Thyroid gland (tissue), 4 donors: ENCODE measurements at regions not wholly inside any gene's neighbourhood (a gene's known extent, or its start where the extent isn't known, plus 50 kb on each side); places are given as distances from the start of the nearest gene placed in this dataset.

Experiments used
- DNase-seq, 2 donors: peaks; one replicate each; pipeline ENCODE4 v3.0.0-alpha.2; 2019
- H3K27ac ChIP-seq, 3 donors: fragments of 200-600 bp; sonication (generic); 1 replicate in 2 of 3; 2 replicates in 1 of 3; pipeline ENCODE4 v1.5.1; 2016 to 2019; ENCODE audit warnings: mild to moderate bottlenecking in 1 of 3, moderate library complexity in 1 of 3
- H3K27me3 ChIP-seq: fragments of 200-600 bp; sonication (generic); one replicate; pipeline ENCODE4 v1.5.1; 2019
- H3K36me3 ChIP-seq, 2 donors: fragments of 200-600 bp; sonication (generic); one replicate each; pipeline ENCODE4 v1.5.1; 2016 to 2019
- H3K4me1 ChIP-seq, 2 donors: fragments of 200-600 bp; sonication (generic); one replicate each; pipeline ENCODE4 v1.5.1; 2017 to 2019
- H3K4me3 ChIP-seq, 3 donors: fragments of 200-600 bp; sonication (generic); replicated peaks in 1 of 3; 1 replicate in 2 of 3; 2 replicates in 1 of 3; pipeline ENCODE4 v1.5.1; 2016; ENCODE audit warnings: mild to moderate bottlenecking in 1 of 3
- H3K9me3 ChIP-seq: fragments of 200-600 bp; sonication (generic); one replicate; pipeline ENCODE4 v1.5.1; 2017
- CTCF ChIP-seq, 6 experiments: fragments of 200-600 bp in 3 of 6; fragments of 450-650 bp in 3 of 6; sonication (generic) in 3 of 6; IDR thresholded peaks; one replicate each; pipeline ENCODE4 v1.5.1; 2016 to 2019; ENCODE audit warnings: antibody characterized with exemption in 6 of 6, mild to moderate bottlenecking in 2 of 6, inconsistent platforms in 1 of 6, moderate library complexity in 1 of 6
- POLR2A ChIP-seq, 2 donors: fragments of 450-650 bp; IDR thresholded peaks; one replicate each; pipeline ENCODE4 v1.6.1; 2017; ENCODE audit warnings: antibody characterized with exemption in 2 of 2, mild to moderate bottlenecking in 2 of 2, moderate library complexity in 1 of 2
- WGBS, 2 donors: methylation state at CpG; one replicate each; pipeline ENCODE4 v1.1.5; 2017; 5-methylcytosine and 5-hydroxymethylcytosine counted together
- intact Hi-C: fragments of 100-400 bp; cut with DNase I; formaldehyde crosslinking; loops from one replicate; pipeline ENCODE4 v1.15.1; 2023

- intact Hi-C loops, result no loop called here
- 79 to 85% methylated on average over 4 of the region's 4 CpGs for WGBS, 2 donors
- TF ChIP-seq POLR2A (IDR thresholded peaks at IDR 0.05), result no peak
- no peak for TF ChIP-seq CTCF (IDR thresholded peaks at IDR 0.05)
- DNase-seq, result no peak
- Histone ChIP-seq H3K4me3 (no peak overlapping the region), H3K36me3 (no peaks in the 10 kb centered on the region), H3K27ac (no peak overlapping the region), H3K9me3 (no peaks in the 10 kb centered on the region), H3K4me1 (no peaks in the 10 kb centered on the region), H3K27me3 (no peaks in the 10 kb centered on the region)
Measured at GRCh38 chr9:89718651-89719050, 113.8 kb downstream of the GADD45G start.

GRCh38 chr9:89719202-89719601 is 114.4 kb downstream of the GADD45G start:
- H3K4me1 ChIP-seq, result no peaks in the 10 kb centered on the region
- WGBS, 2 donors, result 93 to 96% methylated on average over 4 of the region's 4 CpGs
- TF ChIP-seq CTCF (IDR thresholded peaks at IDR 0.05) (no peak), POLR2A (IDR thresholded peaks at IDR 0.05) (no peak)
- H3K27me3 ChIP-seq, result no peaks in the 10 kb centered on the region
- H3K9me3 ChIP-seq, result no peaks in the 10 kb centered on the region
- no peaks in the 10 kb centered on the region for H3K36me3 ChIP-seq
- intact Hi-C loops, result no loop called here
- no peak for DNase-seq
- no peak overlapping the region for H3K4me3 ChIP-seq
- H3K27ac ChIP-seq, result no peak overlapping the region

DNA sequence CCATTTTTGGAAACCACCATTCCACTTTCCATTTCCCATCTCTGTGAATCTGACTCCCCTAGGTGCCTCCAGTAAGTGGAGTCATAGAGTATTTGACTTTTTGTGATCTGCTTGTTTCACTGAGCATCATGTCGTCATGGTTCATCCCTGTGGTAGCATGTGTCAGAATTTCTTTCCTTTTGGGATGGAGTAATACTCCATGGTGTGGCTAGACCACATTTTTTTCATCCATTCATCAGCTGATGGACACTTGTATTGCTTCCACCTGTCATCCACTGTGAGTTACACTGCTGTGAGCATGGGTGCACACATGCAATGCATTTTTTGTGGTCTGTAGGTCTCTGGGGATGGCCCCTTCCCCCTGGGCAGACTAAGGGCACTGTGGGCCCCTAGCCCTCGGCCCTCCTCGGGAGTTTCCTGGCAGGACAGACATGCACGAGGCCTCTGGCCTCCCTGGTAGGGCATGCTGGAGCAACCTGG is 115.9 kb downstream of the GADD45G start:
- TF ChIP-seq POLR2A (IDR thresholded peaks at IDR 0.05) (no peak), CTCF (IDR thresholded peaks at IDR 0.05) (no peak)
- no peak for DNase-seq
- no peaks in the 10 kb centered on the region for H3K36me3 ChIP-seq
- H3K9me3 ChIP-seq, result no peaks in the 10 kb centered on the region
- H3K4me3 ChIP-seq, result no peak overlapping the region
- H3K4me1 ChIP-seq, result no peaks in the 10 kb centered on the region
- H3K27me3 ChIP-seq, result no peaks in the 10 kb centered on the region
- 70 to 79% methylated on average over 4 of the region's 4 CpGs for WGBS, 2 donors
- H3K27ac ChIP-seq, result no peak overlapping the region
- intact Hi-C loops, result no loop called here

DNA sequence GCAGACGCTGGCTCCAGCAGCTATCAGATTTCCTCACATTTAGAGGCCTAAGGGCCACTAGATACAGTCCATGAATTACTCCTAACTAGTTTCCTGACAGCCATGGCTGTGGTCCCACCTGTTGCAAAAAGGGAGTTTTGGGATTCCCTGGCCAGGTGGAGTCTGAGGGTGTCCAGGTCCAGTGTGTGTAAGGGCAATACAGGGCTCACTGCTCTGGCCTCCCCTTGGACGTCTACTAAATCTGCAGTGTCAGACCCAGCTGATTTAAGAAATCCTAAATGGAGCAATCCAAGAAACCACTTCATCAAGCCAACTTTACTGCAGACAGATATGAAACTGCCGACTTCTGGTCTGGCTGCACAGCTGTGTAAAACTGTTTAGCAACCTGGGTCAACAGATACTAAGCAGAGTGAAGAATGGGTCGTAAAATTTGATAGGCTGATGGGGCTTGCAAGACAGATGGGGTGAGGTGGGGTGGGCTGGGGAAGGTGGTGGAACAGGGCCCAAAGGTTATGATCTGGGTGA is 116.4 kb downstream of the GADD45G start:
- Histone ChIP-seq H3K4me1 (no peaks in the 10 kb centered on the region), H3K36me3 (no peaks in the 10 kb centered on the region), H3K4me3 (no peak overlapping the region), H3K27me3 (no peaks in the 10 kb centered on the region), H3K9me3 (no peaks in the 10 kb centered on the region), H3K27ac (no peak overlapping the region)
- TF ChIP-seq CTCF (IDR thresholded peaks at IDR 0.05) (no peak), POLR2A (IDR thresholded peaks at IDR 0.05) (no peak)
- intact Hi-C loops, result no loop called here
- DNase-seq, result no peak
- WGBS, 2 donors, result 81 to 96% methylated on average over 4 of the region's 4 CpGs

DNA sequence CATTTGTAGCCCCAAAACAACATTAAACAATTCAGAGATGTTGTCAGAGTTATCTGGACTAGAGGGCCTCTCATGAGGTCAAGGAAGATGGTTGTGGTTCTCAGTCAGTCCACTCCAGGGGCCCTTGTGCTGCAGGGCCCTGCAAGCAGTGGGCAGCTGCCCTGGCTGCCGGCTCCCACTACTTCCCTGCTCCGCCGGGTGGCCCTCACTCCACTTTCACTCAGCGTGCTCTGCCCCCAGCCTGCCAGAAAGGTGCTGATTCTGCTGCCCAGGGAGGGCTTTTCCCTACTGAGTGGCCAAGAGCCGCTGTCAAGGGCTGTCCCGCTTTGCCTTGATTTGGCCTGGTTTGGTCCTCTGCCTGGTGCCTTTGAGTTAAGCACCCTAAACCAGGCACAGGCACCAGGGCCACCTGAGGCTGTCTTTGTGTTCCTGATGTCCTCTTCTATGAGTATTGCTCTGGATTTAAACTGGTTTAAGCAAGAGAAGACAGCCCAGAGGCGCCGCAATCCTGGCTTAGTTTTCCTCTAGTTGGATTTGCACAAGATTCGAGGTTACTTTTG is 117.2 kb downstream of the GADD45G start:
- intact Hi-C loops, result no loop called here
- 78 to 86% methylated on average over 7 to 9 of the region's 9 CpGs for WGBS, 2 donors
- peak; percentile 1 to 6 for DNase-seq
- no peaks in the 10 kb centered on the region for H3K4me1 ChIP-seq
- no peaks in the 10 kb centered on the region for H3K27me3 ChIP-seq
- TF ChIP-seq POLR2A (IDR thresholded peaks at IDR 0.05), result no peak
- TF ChIP-seq CTCF (IDR thresholded peaks at IDR 0.05), result no peak
- H3K36me3 ChIP-seq, result no peaks in the 10 kb centered on the region
- no peak overlapping the region for H3K27ac ChIP-seq
- H3K9me3 ChIP-seq, result no peaks in the 10 kb centered on the region
- H3K4me3 ChIP-seq, result no peak overlapping the region
